Activated naive CD8-positive, alpha-beta T cell treated with anti-CD3 and anti-CD28 coated beads, Interleukin-2, amount 50 U/mL, for 24 hours (primary cell): ENCODE measurements at regions not wholly inside any gene's neighbourhood (a gene's known extent, or its start where the extent isn't known, plus 50 kb on each side); places are given as distances from the start of the nearest gene placed in this dataset.

Source experiments
- ATAC-seq: fragments of 150-1000 bp; cut with Tn5 transposase; one replicate; pipeline ENCODE4 v1.10.0; 2021
- DNase-seq: peaks from one replicate; pipeline ENCODE4 v3.0.0; 2021
- H3K27ac Mint-ChIP-seq: one replicate; pipeline ENCODE4 v1.8.0; 2021; ENCODE audit warnings: mild to moderate bottlenecking, mixed read lengths
- H3K27me3 Mint-ChIP-seq: one replicate; pipeline ENCODE4 v1.8.0; 2021; ENCODE audit warnings: mixed read lengths
- H3K36me3 Mint-ChIP-seq: one replicate; pipeline ENCODE4 v1.8.0; 2021; ENCODE audit warnings: low read depth, mixed read lengths
- H3K4me1 Mint-ChIP-seq: one replicate; pipeline ENCODE4 v1.8.0; 2021; ENCODE audit warnings: mixed read lengths
- H3K4me3 Mint-ChIP-seq: one replicate; pipeline ENCODE4 v1.8.0; 2021; ENCODE audit warnings: mild to moderate bottlenecking, moderate library complexity, mixed read lengths
- H3K9me3 Mint-ChIP-seq: one replicate; pipeline ENCODE4 v1.8.0; 2021; ENCODE audit warnings: mixed read lengths

DNA sequence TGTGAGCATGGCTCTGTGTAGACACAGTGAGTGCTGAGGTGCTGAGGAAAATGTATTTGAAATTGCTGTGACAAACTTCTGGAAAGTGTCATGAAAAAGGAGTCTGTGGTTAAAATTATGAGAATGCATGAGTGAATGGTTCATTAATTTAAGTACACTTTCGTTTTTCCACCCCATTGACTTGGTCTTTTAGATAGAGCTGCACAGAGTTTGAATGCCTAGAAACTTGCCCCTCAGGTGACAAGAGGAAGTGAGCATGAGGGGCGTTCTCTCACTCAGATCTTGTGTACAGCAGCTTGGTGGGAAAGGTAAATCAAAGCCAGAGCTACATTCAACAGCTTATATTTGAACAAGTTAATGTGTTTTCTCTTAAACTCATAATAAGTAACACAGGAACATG lies 296.8 kb downstream of the WDR72 start:
- ATAC-seq, result no peak

DNA sequence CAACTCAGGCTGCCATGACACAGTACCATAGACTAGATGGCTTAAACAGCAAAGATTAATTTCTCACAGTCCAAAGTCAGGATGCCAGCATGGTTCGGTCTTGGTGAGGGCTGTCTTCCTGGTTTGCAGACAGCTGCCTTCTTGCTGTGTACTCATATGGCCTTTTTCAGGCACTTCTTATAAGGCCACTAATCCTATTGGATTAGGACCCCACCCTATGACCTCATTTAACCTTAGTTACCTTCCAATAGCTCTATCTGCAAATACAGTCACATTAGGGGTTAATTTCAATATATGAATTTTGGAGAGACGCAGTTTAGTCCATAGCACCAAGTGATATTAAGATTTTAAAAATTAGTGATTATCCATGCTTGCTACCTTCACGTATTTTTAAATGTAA lies 297.8 kb downstream of the WDR72 start:
- no peak overlapping the region for H3K4me3 Mint-ChIP-seq
- no peak for ATAC-seq
- no peak overlapping the region for H3K27ac Mint-ChIP-seq
- no peaks in the 10 kb centered on the region for H3K36me3 Mint-ChIP-seq
- H3K9me3 Mint-ChIP-seq, result peaks cover 4% of the 10 kb centered on the region
- peaks cover 4% of the 10 kb centered on the region for H3K27me3 Mint-ChIP-seq
- DNase-seq, result no peak
- H3K4me1 Mint-ChIP-seq, result no peaks in the 10 kb centered on the region

More for the DNA sequence above, 296.8 kb downstream of the WDR72 start:
- no peak overlapping the region for H3K27ac Mint-ChIP-seq
- DNase-seq, result no peak
- H3K4me3 Mint-ChIP-seq, result no peak overlapping the region
- peaks cover 4% of the 10 kb centered on the region for H3K9me3 Mint-ChIP-seq
- no peaks in the 10 kb centered on the region for H3K36me3 Mint-ChIP-seq
- H3K27me3 Mint-ChIP-seq, result peaks cover 4% of the 10 kb centered on the region
- no peaks in the 10 kb centered on the region for H3K4me1 Mint-ChIP-seq

DNA sequence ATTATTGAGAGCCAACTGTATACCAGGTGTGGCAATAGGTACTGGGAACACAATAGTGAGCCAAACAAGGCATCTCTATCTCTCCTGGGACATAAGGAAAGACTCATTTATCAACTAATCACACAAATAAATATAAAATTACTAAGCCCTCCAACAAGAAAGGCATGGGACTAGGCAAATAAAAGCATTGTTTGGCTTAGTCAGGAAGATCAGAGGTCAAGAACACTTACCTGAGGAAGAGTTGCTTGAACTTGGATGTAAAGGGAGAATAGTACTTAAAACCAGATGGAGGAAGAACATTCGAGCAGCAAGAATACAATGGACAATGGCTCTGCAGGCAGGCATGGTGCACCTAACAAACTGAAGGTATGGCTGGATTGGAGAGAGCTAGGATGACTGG lies 300.7 kb downstream of the WDR72 start:
- DNase-seq (no peak), ATAC-seq (no peak)
- H3K27ac Mint-ChIP-seq, result no peak overlapping the region
- H3K9me3 Mint-ChIP-seq, result peaks cover 4% of the 10 kb centered on the region
- H3K4me3 Mint-ChIP-seq, result no peak overlapping the region
- no peaks in the 10 kb centered on the region for H3K36me3 Mint-ChIP-seq
- peaks cover 7% of the 10 kb centered on the region for H3K27me3 Mint-ChIP-seq
- H3K4me1 Mint-ChIP-seq, result no peaks in the 10 kb centered on the region

DNA sequence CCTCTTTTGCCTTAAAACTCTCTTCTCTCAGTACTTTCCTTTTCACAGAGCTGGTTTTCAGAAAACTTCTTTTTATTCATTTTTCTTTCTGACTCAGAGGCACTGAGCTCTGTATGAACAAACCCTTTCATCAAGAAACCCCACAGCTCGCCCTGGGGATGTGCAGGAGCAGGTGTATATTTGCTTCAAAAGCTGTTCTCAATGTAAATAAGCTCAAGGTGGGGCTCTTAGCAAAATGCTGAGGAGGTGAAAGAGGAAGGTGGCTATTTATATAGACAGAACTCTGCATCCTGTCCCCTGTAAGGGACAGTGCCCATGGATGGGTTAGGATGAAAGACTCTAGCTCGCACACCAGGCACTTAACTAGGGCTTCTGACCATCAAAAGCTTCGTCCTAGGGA lies 302.0 kb downstream of the WDR72 start:
- peaks cover 4% of the 10 kb centered on the region for H3K9me3 Mint-ChIP-seq
- DNase-seq (no peak), ATAC-seq (no peak)
- H3K27ac Mint-ChIP-seq, result no peak overlapping the region
- H3K27me3 Mint-ChIP-seq, result peaks cover 7% of the 10 kb centered on the region
- no peaks in the 10 kb centered on the region for H3K36me3 Mint-ChIP-seq
- H3K4me1 Mint-ChIP-seq, result no peaks in the 10 kb centered on the region
- H3K4me3 Mint-ChIP-seq, result no peak overlapping the region

DNA sequence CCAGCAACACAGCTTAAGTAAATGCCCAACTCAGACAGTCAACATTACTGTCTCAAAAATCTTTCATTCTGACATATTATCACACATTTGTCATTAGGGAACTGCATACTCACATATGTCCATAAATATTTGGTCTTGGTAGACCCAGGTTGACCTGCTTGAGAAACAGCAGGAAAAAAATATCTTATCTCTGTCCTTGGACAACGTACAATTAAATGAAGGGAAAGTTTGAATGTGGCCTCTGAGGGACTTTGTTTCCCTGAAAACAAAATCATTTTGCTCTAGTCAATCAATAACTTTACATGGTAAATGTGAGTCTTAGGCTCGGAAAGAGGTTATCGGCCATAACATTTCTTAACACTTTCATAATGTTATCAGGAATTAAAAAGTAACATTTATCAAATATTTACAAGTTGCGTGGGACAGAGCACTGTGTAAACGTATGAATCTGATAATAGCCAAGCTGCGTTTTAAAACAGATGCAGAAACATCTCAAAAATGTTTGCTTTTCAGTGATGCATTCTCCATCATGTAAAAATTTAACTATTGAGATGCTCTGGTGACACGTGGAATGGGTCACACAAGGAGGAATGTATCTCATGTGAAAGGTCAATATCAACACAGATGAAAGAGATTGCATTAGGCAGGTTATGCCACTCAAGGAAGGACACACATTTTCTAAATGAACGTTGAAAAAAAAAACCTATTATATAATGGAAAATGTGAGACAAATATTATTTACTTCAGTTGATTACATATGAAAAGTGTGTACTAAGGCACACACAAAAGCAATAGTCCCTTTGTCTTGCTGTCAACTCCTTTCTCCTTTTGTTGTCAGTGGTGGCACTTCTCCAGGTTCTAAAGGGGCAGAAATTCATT lies 304.4 kb downstream of the WDR72 start:
- DNase-seq (no peak), ATAC-seq (no peak)
- peaks cover 7% of the 10 kb centered on the region for H3K27me3 Mint-ChIP-seq
- no peak overlapping the region for H3K27ac Mint-ChIP-seq
- H3K4me3 Mint-ChIP-seq, result no peak overlapping the region
- H3K9me3 Mint-ChIP-seq, result peaks cover 4% of the 10 kb centered on the region
- no peaks in the 10 kb centered on the region for H3K4me1 Mint-ChIP-seq
- H3K36me3 Mint-ChIP-seq, result no peaks in the 10 kb centered on the region

DNA sequence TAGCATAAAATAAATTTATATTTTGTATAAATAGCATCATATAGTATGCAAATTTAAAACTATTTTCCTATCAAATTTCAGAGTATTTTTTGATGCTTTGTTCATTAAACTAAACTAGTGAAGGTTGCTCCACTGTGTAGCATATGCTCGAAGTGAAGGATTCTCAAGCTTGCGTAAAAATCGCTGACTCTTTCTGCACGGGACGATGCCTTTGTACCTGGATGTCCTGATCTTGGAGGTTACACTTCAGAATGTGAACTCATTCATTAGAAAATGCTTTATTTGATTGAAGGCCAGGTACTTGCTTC lies 305.0 kb downstream of the WDR72 start:
- H3K9me3 Mint-ChIP-seq, result peaks cover 4% of the 10 kb centered on the region
- no peak overlapping the region for H3K4me3 Mint-ChIP-seq
- ATAC-seq (no peak), DNase-seq (no peak)
- peaks cover 7% of the 10 kb centered on the region for H3K27me3 Mint-ChIP-seq
- no peaks in the 10 kb centered on the region for H3K4me1 Mint-ChIP-seq
- H3K27ac Mint-ChIP-seq, result no peak overlapping the region
- no peaks in the 10 kb centered on the region for H3K36me3 Mint-ChIP-seq

DNA sequence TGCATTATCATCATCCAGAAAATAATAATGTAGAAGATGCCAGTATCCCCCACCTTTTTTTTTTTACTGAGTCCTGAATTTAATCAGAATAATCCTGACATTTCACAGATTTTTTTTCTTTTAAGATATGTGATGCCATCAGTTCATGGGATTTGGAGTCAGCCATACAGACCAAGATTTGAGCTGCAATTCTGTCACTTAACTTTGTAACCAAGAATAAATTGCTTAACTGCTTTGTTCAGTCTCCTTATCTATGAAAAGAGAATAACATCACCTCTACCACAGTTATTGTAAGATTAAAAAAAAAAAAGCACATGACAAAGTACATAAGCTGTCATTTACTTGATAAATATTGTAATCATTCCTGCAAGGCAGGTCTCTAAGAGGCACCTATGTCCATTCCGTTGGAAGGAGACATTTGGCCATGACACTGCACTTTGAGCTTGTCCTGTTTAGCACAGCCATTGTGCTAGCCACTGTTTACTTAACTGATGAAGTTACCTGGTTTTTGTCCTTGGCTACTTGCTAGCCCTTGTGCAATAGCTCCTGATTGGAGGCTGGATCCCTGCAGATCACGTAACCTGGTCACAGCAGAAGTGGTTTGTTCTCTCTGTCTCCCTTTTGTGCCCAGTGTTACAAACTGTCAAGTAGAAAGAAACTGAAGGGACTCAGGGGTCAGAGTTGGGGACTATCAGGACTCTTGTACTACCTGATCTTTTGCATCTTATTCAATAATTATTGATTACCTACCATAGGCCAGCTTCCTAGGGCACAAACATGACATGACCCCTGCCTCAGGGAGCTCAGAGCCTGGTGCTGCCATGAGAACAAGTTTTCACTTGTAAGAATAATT lies 306.0 kb downstream of the WDR72 start:
- H3K27me3 Mint-ChIP-seq, result peaks cover 7% of the 10 kb centered on the region
- DNase-seq (no peak), ATAC-seq (no peak)
- H3K4me1 Mint-ChIP-seq, result no peaks in the 10 kb centered on the region
- peaks cover 4% of the 10 kb centered on the region for H3K9me3 Mint-ChIP-seq
- no peak overlapping the region for H3K4me3 Mint-ChIP-seq
- H3K36me3 Mint-ChIP-seq, result no peaks in the 10 kb centered on the region
- no peak overlapping the region for H3K27ac Mint-ChIP-seq

DNA sequence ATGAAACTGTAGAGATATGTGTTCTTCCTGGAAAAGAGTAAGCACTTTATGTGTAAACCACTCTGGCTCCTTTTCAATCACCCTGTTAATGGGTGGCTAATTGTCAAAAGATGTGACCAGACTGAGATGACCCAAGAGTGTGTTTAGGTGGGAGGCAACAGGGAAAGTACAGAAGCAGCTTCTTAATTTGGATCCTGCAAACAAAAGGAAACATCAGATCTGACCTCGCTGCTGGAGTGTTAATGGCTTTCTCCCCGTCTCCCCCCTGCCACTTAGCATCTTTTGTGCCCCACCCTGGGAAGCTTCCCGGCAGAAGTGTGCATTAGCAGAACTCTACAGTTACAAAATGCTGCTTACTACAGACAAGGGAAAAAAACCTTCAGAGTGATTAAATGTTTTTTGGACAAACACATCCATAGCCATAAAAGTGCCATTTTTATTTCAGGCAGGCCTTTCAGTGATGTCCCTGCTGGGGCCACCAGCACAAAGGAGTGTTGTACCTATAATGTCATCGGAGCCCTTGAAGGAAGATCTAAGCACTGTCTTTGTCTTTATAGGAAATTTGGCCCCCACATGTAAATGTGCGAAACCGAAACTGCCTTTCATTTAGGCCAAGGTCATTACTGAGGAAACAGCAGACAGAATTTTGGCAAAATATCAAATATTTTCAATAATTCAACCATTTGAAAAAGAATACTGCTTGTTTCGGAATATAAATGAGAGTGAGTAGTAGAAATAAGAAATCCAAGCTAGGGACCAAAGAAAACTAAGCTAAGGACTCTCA lies 311.0 kb downstream of the WDR72 start:
- ATAC-seq (no peak), DNase-seq (no peak)
- no peaks in the 10 kb centered on the region for H3K36me3 Mint-ChIP-seq
- H3K27ac Mint-ChIP-seq, result no peak overlapping the region
- H3K4me1 Mint-ChIP-seq, result no peaks in the 10 kb centered on the region
- no peaks in the 10 kb centered on the region for H3K9me3 Mint-ChIP-seq
- H3K4me3 Mint-ChIP-seq, result no peak overlapping the region
- H3K27me3 Mint-ChIP-seq, result no peaks in the 10 kb centered on the region

DNA sequence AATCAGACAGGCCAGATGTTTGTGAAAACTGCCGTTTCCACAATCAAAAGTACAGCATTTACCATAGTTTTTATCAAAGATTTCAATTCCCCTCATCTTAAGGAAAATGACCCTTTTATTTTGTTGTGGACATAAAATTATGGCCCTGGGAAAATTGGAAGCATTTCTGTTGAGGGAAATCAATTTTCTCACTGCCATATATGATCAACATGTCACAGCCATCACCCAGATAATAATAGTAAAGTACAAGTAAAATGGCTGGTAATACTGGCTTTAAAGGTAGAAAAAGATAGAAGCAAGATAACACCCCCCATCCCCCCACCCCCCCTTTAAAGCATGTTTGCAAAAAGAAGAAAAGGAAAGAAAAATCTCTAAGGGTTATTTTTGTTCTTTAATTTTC lies 311.7 kb downstream of the WDR72 start:
- no peak overlapping the region for H3K4me3 Mint-ChIP-seq
- H3K4me1 Mint-ChIP-seq, result no peaks in the 10 kb centered on the region
- DNase-seq (no peak), ATAC-seq (no peak)
- H3K27me3 Mint-ChIP-seq, result no peaks in the 10 kb centered on the region
- no peaks in the 10 kb centered on the region for H3K9me3 Mint-ChIP-seq
- no peak overlapping the region for H3K27ac Mint-ChIP-seq
- no peaks in the 10 kb centered on the region for H3K36me3 Mint-ChIP-seq

DNA sequence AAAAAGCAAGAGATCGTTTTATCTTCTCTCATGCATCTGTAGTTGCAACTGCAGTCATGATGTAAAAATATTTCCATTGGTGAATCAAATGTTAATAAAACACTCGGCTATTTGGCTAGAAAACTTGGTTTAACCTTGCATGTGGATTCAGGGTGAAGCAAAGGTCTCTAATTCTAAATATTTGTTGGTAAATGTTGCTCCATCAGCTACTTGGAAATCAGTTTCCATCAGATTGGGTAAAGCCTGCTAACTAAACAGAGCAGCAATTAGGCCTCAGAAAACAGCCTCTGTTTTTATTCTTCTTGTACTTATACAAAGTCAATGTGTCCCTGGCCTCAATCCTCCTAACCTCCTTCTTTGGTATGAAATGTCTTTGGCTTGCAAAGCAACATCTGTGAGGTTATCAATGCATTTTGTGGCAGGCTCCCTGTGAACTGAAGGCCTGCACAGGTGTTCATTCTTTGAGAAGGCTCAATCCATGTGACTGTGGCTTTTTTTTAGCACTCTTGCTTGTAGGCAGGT lies 312.3 kb downstream of the WDR72 start:
- H3K27me3 Mint-ChIP-seq, result no peaks in the 10 kb centered on the region
- ATAC-seq, result no peak
- no peak overlapping the region for H3K27ac Mint-ChIP-seq
- no peaks in the 10 kb centered on the region for H3K9me3 Mint-ChIP-seq
- no peak overlapping the region for H3K4me3 Mint-ChIP-seq
- DNase-seq, result no peak
- no peaks in the 10 kb centered on the region for H3K36me3 Mint-ChIP-seq
- no peaks in the 10 kb centered on the region for H3K4me1 Mint-ChIP-seq

DNA sequence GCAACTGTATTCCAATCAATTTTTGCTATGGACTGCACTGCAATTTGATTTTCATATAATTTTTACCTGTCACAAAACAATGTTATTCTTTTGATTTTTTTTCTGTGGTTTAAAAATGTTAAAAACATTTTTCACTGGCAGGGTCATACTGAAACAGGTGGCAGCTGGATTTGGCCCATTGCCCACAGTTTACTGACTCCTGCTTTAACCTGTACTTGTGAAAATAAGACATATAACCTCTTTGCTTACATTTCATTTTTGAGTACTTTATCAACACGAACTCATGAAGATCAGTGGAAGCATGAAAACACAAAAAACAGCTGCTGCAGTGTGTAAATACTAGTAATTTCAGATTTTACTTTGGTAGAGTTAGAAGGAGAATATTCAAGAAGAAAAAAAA lies 313.1 kb downstream of the WDR72 start:
- Mint-ChIP-seq H3K27ac (no peak overlapping the region), H3K27me3 (no peaks in the 10 kb centered on the region)

DNA sequence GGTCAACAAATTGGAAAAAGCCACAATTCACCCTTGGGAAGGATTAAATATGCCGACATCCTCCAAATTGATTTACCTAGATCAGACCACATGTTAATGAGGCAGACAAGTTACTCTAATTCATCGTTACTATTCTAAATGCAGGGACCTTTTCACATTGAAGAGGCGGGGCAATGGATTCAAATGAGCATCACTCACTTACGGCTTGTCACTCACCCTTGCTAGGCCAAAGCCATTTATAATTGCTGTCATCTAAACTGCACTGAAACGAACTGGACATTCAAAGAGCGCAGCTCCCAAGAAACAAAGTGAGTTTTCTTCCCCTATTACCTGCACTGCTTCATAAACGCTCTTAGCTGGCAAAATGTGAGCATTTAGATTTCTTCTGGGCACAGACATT lies 313.9 kb downstream of the WDR72 start:
- no peak for DNase-seq
- Mint-ChIP-seq H3K27me3 (no peaks in the 10 kb centered on the region), H3K9me3 (no peaks in the 10 kb centered on the region), H3K36me3 (no peaks in the 10 kb centered on the region), H3K27ac (no peak overlapping the region), H3K4me3 (no peak overlapping the region), H3K4me1 (no peaks in the 10 kb centered on the region)
- no peak for ATAC-seq

More for the DNA sequence above, 313.1 kb downstream of the WDR72 start:
- ATAC-seq (no peak), DNase-seq (no peak)
- H3K36me3 Mint-ChIP-seq, result no peaks in the 10 kb centered on the region
- no peaks in the 10 kb centered on the region for H3K9me3 Mint-ChIP-seq
- no peaks in the 10 kb centered on the region for H3K4me1 Mint-ChIP-seq
- no peak overlapping the region for H3K4me3 Mint-ChIP-seq

DNA sequence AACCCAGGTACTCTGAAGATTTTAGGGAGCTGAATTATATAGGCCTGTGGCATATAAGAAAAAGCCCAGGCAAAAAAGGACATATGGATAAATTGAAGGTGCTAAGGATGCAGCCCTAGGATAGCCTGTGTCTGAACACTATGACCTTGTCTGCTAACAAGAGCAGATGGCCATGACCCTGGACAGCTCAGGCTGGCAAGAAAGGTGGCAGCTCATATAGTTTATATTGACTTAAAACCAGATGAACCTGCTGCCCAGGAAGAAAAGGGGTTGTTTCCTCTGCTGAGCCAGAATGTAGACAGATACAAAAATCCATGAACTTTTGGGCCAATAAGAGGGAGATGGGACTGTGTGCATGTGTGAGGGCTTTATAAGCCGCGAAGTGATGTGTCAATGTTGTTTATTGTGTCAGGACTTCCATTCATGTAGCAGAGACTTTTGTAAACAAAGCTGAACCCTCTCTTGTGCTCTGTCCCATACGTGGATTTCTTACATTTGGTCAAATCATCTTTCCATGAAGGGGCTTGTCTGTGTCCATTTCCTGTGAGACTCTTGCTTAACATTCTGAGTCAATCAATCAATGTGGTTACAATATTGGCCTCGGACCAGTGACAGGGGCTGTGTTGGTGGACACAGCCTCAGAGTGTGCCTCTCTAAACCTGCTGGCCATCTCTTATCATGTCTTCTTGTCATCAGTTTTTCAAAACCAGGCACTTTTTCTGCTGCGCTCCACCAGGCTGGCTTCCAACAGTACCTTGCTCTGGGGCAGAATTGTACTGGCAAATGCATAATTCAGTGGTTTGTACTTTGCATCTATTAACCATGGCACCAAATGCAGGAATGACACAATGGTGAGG lies 321.2 kb downstream of the WDR72 start:
- H3K9me3 Mint-ChIP-seq, result no peaks in the 10 kb centered on the region
- no peaks in the 10 kb centered on the region for H3K27me3 Mint-ChIP-seq
- H3K4me1 Mint-ChIP-seq, result no peaks in the 10 kb centered on the region
- no peak overlapping the region for H3K4me3 Mint-ChIP-seq
- DNase-seq, result no peak
- H3K36me3 Mint-ChIP-seq, result no peaks in the 10 kb centered on the region
- no peak for ATAC-seq
- H3K27ac Mint-ChIP-seq, result no peak overlapping the region

DNA sequence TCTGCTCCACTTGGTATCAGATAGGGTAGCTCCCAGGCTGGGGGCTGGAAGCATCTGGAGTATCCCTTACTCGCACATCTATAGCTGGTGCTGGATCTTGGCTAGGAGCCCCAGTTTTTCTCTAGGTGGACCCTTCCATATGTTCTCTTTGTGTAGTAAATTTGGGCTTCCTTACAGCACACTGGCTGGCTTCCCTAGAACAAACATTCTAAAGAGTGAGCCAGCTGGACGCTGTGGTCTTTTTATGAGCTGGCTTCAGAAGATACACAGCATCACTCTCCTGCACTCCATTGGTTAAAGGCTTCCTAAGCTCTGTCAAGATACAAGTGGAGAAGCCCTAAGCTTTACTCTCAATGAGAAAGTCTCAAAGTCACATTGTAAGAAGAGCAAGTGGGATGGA lies 322.1 kb downstream of the WDR72 start:
- Mint-ChIP-seq H3K27ac (no peak overlapping the region), H3K27me3 (no peaks in the 10 kb centered on the region), H3K36me3 (no peaks in the 10 kb centered on the region), H3K4me3 (no peak overlapping the region), H3K9me3 (no peaks in the 10 kb centered on the region), H3K4me1 (no peaks in the 10 kb centered on the region)
- ATAC-seq, result no peak
- DNase-seq, result no peak
